Uterus (tissue), 3 donors: ENCODE measurements at regions not wholly inside any gene's neighbourhood (a gene's known extent, or its start where the extent isn't known, plus 50 kb on each side); places are given as distances from the start of the nearest gene placed in this dataset.

Experiments used
- DNase-seq, 2 donors: peaks; one replicate each; pipeline ENCODE4 v3.0.0-alpha.2; 2019 to 2020
- H3K27ac ChIP-seq, 2 donors: fragments of 200-600 bp; sonication (generic); 1 replicate in 1 of 2; 2 replicates in 1 of 2; pipeline ENCODE4 v1.5.1; 2016 to 2018
- H3K27me3 ChIP-seq, 2 donors: fragments of 200-600 bp; sonication (generic); one replicate each; pipeline ENCODE4 v1.5.1; 2018 to 2019; ENCODE audit warnings: control low read depth in 1 of 2
- H3K36me3 ChIP-seq, 2 donors: fragments of 200-600 bp; sonication (generic); one replicate each; pipeline ENCODE4 v1.5.1; 2019; ENCODE audit warnings: control low read depth in 1 of 2
- H3K4me1 ChIP-seq, 2 donors: fragments of 200-600 bp; sonication (generic); one replicate each; pipeline ENCODE4 v1.5.1; 2018 to 2019; ENCODE audit warnings: control low read depth in 1 of 2
- H3K4me3 ChIP-seq, 2 donors: fragments of 200-600 bp; sonication (generic); 1 replicate in 1 of 2; 2 replicates in 1 of 2; pipeline ENCODE4 v1.5.1; 2018 to 2019; ENCODE audit warnings: mild to moderate bottlenecking in 1 of 2
- H3K9me3 ChIP-seq, 2 donors: fragments of 200-600 bp; sonication (generic); one replicate each; pipeline ENCODE4 v1.5.1; 2019; ENCODE audit warnings: control low read depth in 1 of 2
- POLR2A ChIP-seq, 2 donors: fragments of 450-650 bp; IDR thresholded peaks; one replicate each; pipeline ENCODE4 v1.6.1; 2016; ENCODE audit warnings: antibody characterized with exemption in 2 of 2, mild to moderate bottlenecking in 1 of 2, moderate library complexity in 1 of 2
- intact Hi-C: fragments of 100-400 bp; cut with DNase I; formaldehyde crosslinking; loops from one replicate; pipeline ENCODE4 v1.15.1; 2023; ENCODE audit warnings: low total_unique reads
- TF ChIP-seq, protein P1 (sequence below), 4 experiments: fragments of 200-600 bp in 2 of 4; fragments of 450-650 bp in 2 of 4; sonication (generic) in 2 of 4; IDR thresholded peaks; one replicate each; pipeline ENCODE4 v1.5.1; 2016 to 2019; ENCODE audit warnings: antibody characterized with exemption in 4 of 4, mild to moderate bottlenecking in 2 of 4, moderate library complexity in 1 of 4
- donor health status: DM: yes; HTN: yes; CAD: no.

DNA sequence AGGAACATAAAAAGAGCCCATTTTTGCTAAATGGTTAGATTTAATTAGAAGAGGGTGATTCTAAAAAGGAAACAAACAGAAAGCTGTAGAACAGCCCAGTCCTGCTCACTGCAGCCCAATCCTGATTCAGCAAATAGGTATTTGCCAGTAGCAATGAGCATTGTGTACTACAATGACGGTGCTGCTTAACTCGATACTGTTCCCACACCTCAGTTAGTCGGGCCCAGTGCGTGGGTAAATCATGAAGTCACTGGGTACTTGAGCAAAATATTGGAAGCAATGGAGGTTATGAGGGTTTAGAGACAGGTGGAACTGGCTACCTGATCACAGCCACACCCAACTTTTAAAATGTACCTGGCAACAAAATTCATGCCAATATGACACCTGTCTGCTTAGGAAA lies 101.5 kb upstream of the ADGRL2 start:
- TF ChIP-seq, protein P1, sequence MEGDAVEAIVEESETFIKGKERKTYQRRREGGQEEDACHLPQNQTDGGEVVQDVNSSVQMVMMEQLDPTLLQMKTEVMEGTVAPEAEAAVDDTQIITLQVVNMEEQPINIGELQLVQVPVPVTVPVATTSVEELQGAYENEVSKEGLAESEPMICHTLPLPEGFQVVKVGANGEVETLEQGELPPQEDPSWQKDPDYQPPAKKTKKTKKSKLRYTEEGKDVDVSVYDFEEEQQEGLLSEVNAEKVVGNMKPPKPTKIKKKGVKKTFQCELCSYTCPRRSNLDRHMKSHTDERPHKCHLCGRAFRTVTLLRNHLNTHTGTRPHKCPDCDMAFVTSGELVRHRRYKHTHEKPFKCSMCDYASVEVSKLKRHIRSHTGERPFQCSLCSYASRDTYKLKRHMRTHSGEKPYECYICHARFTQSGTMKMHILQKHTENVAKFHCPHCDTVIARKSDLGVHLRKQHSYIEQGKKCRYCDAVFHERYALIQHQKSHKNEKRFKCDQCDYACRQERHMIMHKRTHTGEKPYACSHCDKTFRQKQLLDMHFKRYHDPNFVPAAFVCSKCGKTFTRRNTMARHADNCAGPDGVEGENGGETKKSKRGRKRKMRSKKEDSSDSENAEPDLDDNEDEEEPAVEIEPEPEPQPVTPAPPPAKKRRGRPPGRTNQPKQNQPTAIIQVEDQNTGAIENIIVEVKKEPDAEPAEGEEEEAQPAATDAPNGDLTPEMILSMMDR (IDR thresholded peaks at IDR 0.05), result no peak
- TF ChIP-seq POLR2A (IDR thresholded peaks at IDR 0.05), result no peak
- Histone ChIP-seq H3K36me3 (no peaks in the 10 kb centered on the region), H3K4me3 (no peak overlapping the region), H3K4me1 (no peaks in the 10 kb centered on the region), H3K27ac (no peak overlapping the region), H3K9me3 (no peaks in the 10 kb centered on the region), H3K27me3 (no peaks in the 10 kb centered on the region)
- intact Hi-C loops, result no loop called here
- no peak for DNase-seq

GRCh38 chr1:81695741-81696140 lies 105.0 kb upstream of the ADGRL2 start:
- Histone ChIP-seq H3K27me3 (no peaks in the 10 kb centered on the region), H3K4me1 (no peaks in the 10 kb centered on the region), H3K9me3 (no peaks in the 10 kb centered on the region), H3K4me3 (no peak overlapping the region), H3K27ac (peak overlapping the region in 1 of 2 donors; percentile 22), H3K36me3 (no peaks in the 10 kb centered on the region)
- intact Hi-C loops, result no loop called here
- DNase-seq, result peak; percentile 19 to 27
- TF ChIP-seq POLR2A (IDR thresholded peaks at IDR 0.05), result no peak
- TF ChIP-seq, protein P1 (IDR thresholded peaks at IDR 0.05), result no peak

DNA sequence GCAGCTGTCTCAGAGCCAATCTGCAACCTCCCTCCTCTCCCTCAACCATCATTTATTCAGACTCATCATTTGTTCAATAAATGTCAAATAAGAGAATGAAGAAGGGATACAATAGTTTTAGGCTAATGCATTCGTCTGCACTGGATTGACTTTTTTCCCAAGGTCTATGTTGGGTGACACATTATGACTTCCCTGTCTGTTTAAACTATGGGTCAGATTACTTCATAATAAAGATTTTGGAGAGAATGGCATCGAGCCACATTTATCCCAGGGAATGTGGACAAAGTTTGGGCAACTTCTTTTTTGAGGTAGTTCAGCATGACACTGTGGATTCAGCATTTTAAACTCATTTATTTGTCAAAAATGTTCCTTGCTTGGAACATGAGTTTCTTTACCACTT lies 107.4 kb upstream of the ADGRL2 start:
- no peak for DNase-seq
- intact Hi-C loops, result no loop called here
- no peak overlapping the region for H3K27ac ChIP-seq
- H3K9me3 ChIP-seq, result no peaks in the 10 kb centered on the region
- TF ChIP-seq, protein P1 (IDR thresholded peaks at IDR 0.05), result no peak
- TF ChIP-seq POLR2A (IDR thresholded peaks at IDR 0.05), result no peak
- H3K4me3 ChIP-seq, result no peak overlapping the region
- no peaks in the 10 kb centered on the region for H3K4me1 ChIP-seq
- no peaks in the 10 kb centered on the region for H3K36me3 ChIP-seq
- no peaks in the 10 kb centered on the region for H3K27me3 ChIP-seq

DNA sequence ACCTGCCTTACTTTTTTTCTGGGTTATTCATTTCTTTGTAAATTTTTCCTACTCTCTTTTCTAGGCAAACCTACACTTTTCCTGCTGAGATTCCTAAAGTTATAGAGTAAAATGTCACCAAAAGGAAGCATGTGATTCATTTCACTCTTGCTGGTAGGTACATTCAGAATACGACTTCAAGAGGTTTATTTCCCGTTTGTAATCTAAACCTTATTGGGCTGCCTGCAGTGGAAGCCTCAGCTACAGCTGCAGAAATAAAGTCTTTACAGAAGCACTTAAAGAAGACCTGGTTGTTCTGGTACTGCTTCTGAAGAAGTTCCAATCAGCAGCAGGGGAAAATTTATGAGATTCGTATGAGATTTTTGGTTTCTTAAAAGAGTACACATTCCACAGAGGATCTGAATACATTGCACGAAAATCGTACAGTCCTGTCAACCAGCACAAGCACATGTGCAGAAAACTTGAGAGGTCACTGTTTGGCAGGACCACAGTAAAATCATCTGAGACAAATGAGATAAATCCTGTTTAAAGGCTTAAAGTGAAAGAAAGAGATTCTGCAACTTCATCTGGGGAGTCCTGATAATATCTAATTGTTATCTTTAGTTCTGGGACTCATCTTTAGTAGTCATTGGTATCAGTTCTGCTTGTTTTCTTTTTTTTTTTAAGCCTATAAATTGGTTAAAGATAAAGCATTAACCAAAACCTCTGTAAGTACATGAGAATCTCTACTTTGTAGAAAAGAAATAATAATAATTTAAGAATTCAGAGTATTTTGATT lies 109.9 kb upstream of the ADGRL2 start:
- no peak for TF ChIP-seq POLR2A (IDR thresholded peaks at IDR 0.05)
- TF ChIP-seq, protein P1 (IDR thresholded peaks at IDR 0.05), result no peak
- no peak overlapping the region for H3K4me3 ChIP-seq
- intact Hi-C loops, result no loop called here

DNA sequence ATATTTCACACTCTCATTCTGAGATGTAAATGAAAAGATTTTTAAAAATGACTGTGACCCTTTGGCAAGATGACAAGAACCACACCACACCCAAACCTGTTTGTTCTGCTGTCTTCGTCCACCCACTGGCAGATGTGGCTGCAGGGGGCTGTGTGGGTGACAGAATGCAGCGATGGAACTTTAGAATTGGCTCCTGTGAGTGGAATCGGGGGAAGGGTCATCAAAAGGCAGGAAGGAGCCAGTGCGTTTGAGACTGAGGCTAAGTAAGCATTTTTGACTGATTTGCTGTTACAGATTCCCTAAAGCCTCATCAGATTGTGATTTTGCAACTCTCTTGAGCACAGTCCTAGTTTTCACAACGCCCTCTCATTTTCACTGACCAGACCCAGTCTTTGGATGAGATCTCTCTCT lies 111.2 kb upstream of the ADGRL2 start:
- Histone ChIP-seq H3K27me3 (no peaks in the 10 kb centered on the region), H3K4me3 (no peak overlapping the region), H3K4me1 (no peaks in the 10 kb centered on the region), H3K9me3 (no peaks in the 10 kb centered on the region), H3K27ac (no peak overlapping the region), H3K36me3 (no peaks in the 10 kb centered on the region)
- intact Hi-C loops, result no loop called here
- TF ChIP-seq, protein P1 (IDR thresholded peaks at IDR 0.05), result no peak
- no peak for TF ChIP-seq POLR2A (IDR thresholded peaks at IDR 0.05)
- DNase-seq, result no peak

More for the DNA sequence above, 109.9 kb upstream of the ADGRL2 start:
- DNase-seq, result no peak
- Histone ChIP-seq H3K27me3 (no peaks in the 10 kb centered on the region), H3K36me3 (no peaks in the 10 kb centered on the region), H3K27ac (no peak overlapping the region), H3K9me3 (no peaks in the 10 kb centered on the region), H3K4me1 (no peaks in the 10 kb centered on the region)
